ENCODE measurements at regions not wholly inside any gene's neighbourhood (a gene's known extent, or its start where the extent isn't known, plus 50 kb on each side); places are given as distances from the start of the nearest gene placed in this dataset.

DNA sequence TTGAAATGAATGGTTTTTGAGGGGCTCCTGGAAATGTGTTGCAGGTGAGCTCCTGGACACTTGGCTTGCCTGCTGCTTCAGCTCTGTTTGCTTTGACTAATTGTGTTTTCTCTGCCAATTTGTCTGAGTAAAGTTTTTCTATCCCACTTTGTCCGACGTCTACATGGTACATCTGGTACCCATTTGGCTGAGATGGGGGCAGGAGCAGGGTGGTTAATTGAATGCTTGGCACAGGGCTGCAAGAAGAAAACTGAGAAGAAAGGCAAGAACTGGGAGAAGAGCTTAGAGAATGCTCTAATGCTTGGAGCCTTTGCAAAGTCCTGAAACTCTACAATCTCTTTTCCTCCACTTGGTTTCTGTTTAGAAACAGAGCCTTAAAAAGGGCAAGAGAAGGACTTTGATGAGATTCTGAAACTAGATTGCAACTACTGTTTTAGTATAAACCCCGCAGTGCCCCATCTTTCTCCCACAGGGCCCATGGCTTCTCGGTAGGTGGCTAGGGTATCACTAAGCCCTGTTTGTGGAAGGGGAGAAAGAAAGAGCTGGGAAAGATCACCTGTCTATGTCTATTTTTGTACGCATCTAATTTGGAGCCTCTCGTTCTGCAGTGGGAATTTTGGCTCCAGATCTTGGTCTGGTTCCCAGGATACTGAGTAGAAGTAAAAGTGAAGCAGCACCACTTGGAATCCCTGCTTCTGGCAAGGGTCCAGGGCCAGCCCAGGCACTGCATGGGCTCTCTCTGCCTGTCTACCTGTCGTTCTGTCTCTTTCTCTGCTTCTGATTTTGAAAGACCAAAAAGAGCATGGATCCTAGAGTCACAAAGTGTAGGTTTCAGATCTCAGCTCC lies 214.4 kb downstream of the SEMA6A start:
- intact Hi-C loops (cut with DNase I; ENCODE audit: low total_unique reads), result no loop called here
- H3K36me3 ChIP-seq, result peaks cover 0 to 17% (median 2%) of the 10 kb centered on the region in 6 donors
- no peak for TF ChIP-seq POLR2AphosphoS5 (IDR thresholded peaks at IDR 0.05)
- no peak for TF ChIP-seq POLR2A (IDR thresholded peaks at IDR 0.05)
- H3K4me3 ChIP-seq, result no peak overlapping the region
- peaks cover 4 to 32% (median 21%) of the 10 kb centered on the region in 6 donors for H3K4me1 ChIP-seq
- peak overlapping the region in 3 of 8 donors; percentile 53 to 73 (median 61) for H3K27ac ChIP-seq
- peaks cover 0 to 2% (median 0%) of the 10 kb centered on the region in 8 donors for H3K9me3 ChIP-seq
- WGBS, 5 donors, result 78 to 88% (median 83%) methylated on average over 7 of the region's 7 CpGs
- DNase-seq, result no peak
- H3K27me3 ChIP-seq (replicated peaks in 1 of 7), result no peaks in the 10 kb centered on the region

DNA sequence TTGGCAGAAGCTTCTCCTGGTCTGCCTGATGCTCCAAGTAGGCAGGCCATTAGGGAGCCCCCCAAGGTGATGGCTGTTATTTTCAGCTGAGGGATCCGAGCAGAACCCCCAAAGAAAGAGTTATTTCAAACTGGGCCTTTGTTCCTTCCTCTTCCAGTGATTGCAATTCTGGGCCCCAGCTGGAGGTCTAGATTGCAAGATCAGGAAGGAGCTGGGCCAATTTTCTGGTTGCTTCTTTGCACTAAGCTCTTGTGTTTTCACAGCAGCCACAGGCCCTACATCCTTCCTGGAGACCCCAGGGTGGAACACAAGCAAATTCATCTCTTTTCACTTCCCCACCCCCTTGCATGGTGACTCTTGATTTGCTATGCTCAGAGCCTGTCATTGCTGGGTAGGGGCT lies 215.0 kb downstream of the SEMA6A start:
- Histone ChIP-seq H3K4me1 (peaks cover 4 to 32% (median 21%) of the 10 kb centered on the region in 6 donors), H3K36me3 (peaks cover 0 to 17% (median 2%) of the 10 kb centered on the region in 6 donors), H3K4me3 (no peak overlapping the region), H3K27ac (peak overlapping the region in 4 of 8 donors; percentile 12 to 73 (median 57)), H3K9me3 (peaks cover 0 to 8% (median 5%) of the 10 kb centered on the region in 8 donors), H3K27me3 (replicated peaks in 1 of 7) (no peaks in the 10 kb centered on the region)
- WGBS, 5 donors, result 27 to 69% (median 32%) methylated on average over 1 of the region's 1 CpG
- TF ChIP-seq, protein P1, sequence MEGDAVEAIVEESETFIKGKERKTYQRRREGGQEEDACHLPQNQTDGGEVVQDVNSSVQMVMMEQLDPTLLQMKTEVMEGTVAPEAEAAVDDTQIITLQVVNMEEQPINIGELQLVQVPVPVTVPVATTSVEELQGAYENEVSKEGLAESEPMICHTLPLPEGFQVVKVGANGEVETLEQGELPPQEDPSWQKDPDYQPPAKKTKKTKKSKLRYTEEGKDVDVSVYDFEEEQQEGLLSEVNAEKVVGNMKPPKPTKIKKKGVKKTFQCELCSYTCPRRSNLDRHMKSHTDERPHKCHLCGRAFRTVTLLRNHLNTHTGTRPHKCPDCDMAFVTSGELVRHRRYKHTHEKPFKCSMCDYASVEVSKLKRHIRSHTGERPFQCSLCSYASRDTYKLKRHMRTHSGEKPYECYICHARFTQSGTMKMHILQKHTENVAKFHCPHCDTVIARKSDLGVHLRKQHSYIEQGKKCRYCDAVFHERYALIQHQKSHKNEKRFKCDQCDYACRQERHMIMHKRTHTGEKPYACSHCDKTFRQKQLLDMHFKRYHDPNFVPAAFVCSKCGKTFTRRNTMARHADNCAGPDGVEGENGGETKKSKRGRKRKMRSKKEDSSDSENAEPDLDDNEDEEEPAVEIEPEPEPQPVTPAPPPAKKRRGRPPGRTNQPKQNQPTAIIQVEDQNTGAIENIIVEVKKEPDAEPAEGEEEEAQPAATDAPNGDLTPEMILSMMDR (IDR thresholded peaks at IDR 0.05 in 8 of 11, conservative IDR thresholded peaks at IDR 0.05 in 3 of 11), result no peak
- TF ChIP-seq POLR2AphosphoS5 (IDR thresholded peaks at IDR 0.05), result no peak
- no peak for TF ChIP-seq POLR2A (IDR thresholded peaks at IDR 0.05)
- intact Hi-C loops (cut with DNase I; ENCODE audit: low total_unique reads), result no loop called here
- no peak for DNase-seq

DNA sequence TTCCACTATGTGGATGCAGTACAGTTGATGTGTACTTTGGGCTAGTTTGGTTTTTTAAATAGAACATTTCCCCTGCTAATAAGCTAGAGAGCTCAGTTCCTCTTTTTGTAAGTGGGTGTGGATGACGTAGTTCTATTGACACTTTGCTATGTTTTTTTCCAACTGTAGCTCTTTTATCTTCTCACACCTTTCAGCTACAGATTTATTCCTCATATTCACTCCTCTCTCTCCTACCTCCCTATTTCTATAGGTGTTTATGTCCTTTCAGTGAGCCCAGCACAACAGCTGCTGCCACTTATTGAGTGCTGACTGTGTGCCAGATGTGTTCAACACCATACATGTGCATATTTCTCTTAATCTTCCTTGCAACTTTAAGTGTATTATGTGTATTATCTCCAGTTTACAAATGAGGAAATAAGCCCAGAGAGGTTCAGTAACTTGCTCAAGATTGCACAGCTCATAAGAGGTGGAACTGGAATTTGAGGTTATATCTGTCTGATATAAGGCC lies 215.7 kb downstream of the SEMA6A start:
- TF ChIP-seq, protein P1 (IDR thresholded peaks at IDR 0.05 in 8 of 11, conservative IDR thresholded peaks at IDR 0.05 in 3 of 11), result no peak
- TF ChIP-seq POLR2A (IDR thresholded peaks at IDR 0.05), result no peak
- TF ChIP-seq POLR2AphosphoS5 (IDR thresholded peaks at IDR 0.05), result no peak
- Histone ChIP-seq H3K27me3 (replicated peaks in 1 of 7) (no peaks in the 10 kb centered on the region), H3K4me3 (no peak overlapping the region), H3K4me1 (peaks cover 4 to 32% (median 21%) of the 10 kb centered on the region in 6 donors), H3K27ac (peak overlapping the region in 4 of 8 donors; percentile 12 to 73 (median 57)), H3K36me3 (peaks cover 0 to 17% (median 2%) of the 10 kb centered on the region in 6 donors), H3K9me3 (peaks cover 0 to 15% (median 9%) of the 10 kb centered on the region in 8 donors)
- no peak for DNase-seq
- intact Hi-C loops (cut with DNase I; ENCODE audit: low total_unique reads), result no loop called here
- 6 to 36% (median 19%) methylated on average over 1 of the region's 1 CpG for WGBS, 5 donors

DNA sequence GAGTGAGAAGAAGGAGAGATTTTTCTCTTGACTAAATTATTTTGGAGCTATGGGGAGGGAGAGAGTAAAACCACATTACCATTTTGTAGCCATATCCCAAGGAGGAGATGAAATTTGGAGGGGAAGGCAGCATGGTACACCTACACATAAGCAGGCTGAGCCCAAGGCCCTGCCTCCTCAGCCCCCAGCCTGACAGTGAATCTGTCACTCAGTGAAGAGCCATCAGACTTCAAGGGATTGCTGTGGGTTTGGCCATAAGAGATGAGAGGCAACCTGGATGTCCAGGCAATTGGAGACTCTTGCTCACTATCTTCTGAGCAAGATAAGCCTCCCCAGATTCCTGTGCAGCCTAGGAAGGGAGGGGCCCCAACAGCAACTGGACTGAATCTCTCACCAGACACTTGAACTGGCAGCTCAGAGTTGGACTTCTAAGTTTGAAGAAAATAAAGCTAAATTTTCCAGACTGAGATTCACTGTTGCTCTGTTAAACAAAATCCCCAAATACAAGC lies 216.6 kb downstream of the SEMA6A start:
- DNase-seq, result no peak
- Histone ChIP-seq H3K27me3 (replicated peaks in 1 of 7) (no peaks in the 10 kb centered on the region), H3K4me3 (no peak overlapping the region), H3K9me3 (peaks cover 0 to 24% (median 17%) of the 10 kb centered on the region in 8 donors), H3K4me1 (peaks cover 4 to 32% (median 21%) of the 10 kb centered on the region in 6 donors), H3K36me3 (peaks cover 0 to 19% (median 2%) of the 10 kb centered on the region in 6 donors), H3K27ac (peak overlapping the region in 2 of 8 donors; percentile 53 to 73)
- intact Hi-C loops (cut with DNase I; ENCODE audit: low total_unique reads), result no loop called here
- TF ChIP-seq POLR2AphosphoS5 (IDR thresholded peaks at IDR 0.05), result no peak
- TF ChIP-seq, protein P1 (IDR thresholded peaks at IDR 0.05 in 8 of 11, conservative IDR thresholded peaks at IDR 0.05 in 3 of 11), result no peak
- no peak for TF ChIP-seq POLR2A (IDR thresholded peaks at IDR 0.05)
